Neural progenitor cell (in vitro differentiated cells): ENCODE measurements at regions not wholly inside any gene's neighbourhood (a gene's known extent, or its start where the extent isn't known, plus 50 kb on each side); places are given as distances from the start of the nearest gene placed in this dataset.

Experiments
- CTCF ChIP-seq: fragments of 200-600 bp; sonication (generic); IDR thresholded peaks from 2 replicates; pipeline ENCODE4 v1.5.1; 2017; ENCODE audit warnings: antibody characterized with exemption, mild to moderate bottlenecking
- EZH2 ChIP-seq: fragments of 200-600 bp; sonication (generic); IDR thresholded peaks from 2 replicates; pipeline ENCODE4 v1.6.1; 2017; ENCODE audit warnings: antibody characterized with exemption, mild to moderate bottlenecking, moderate library complexity

- TF ChIP-seq CTCF (no peak), EZH2 (no peak)
These were observed 168.6 kb upstream of the AFDN start for GRCh38 chr6:167658106-167658505.
